Upper lobe of left lung (tissue), 4 donors: ENCODE measurements at regions not wholly inside any gene's neighbourhood (a gene's known extent, or its start where the extent isn't known, plus 50 kb on each side); places are given as distances from the start of the nearest gene placed in this dataset.

Experiments used
- CTCF ChIP-seq, 6 experiments: fragments of 450-650 bp in 4 of 6; fragments of 200-600 bp in 2 of 6; sonication (generic) in 2 of 6; IDR thresholded peaks; one replicate each; pipeline ENCODE4 v1.5.1; 2016 to 2019; ENCODE audit warnings: antibody characterized with exemption in 6 of 6
- EP300 ChIP-seq, 4 donors: sonication (generic); formaldehyde crosslinking; IDR thresholded peaks; one replicate each; pipeline ENCODE4 v1.5.1; 2017; ENCODE audit warnings: antibody characterized with exemption in 4 of 4, control low read depth in 2 of 4
- POLR2A ChIP-seq, 4 donors: fragments of 450-650 bp; IDR thresholded peaks; one replicate each; pipeline ENCODE4 v1.5.1; 2016 to 2017; ENCODE audit warnings: antibody characterized with exemption in 4 of 4, mild to moderate bottlenecking in 2 of 4

- TF ChIP-seq EP300 (IDR thresholded peaks at IDR 0.05), result no peak
- no peak for TF ChIP-seq CTCF (IDR thresholded peaks at IDR 0.05)
- no peak for TF ChIP-seq POLR2A (IDR thresholded peaks at IDR 0.05)
These were observed 51.7 kb upstream of the HES1 start for GRCh38 chr3:194084284-194084683.
